PC-9 (cell line): ENCODE measurements at regions not wholly inside any gene's neighbourhood (a gene's known extent, or its start where the extent isn't known, plus 50 kb on each side); places are given as distances from the start of the nearest gene placed in this dataset.

ENCODE experiments used
- CTCF ChIP-seq: fragments of 200-600 bp; sonication (generic); conservative IDR thresholded peaks from 2 replicates; pipeline ENCODE4 v1.6.1; 2017; ENCODE audit warnings: mixed run types, antibody characterized with exemption, mild to moderate bottlenecking, moderate library complexity
- EZH2 ChIP-seq: fragments of 200-600 bp; sonication (generic); IDR thresholded peaks from 2 replicates; pipeline ENCODE4 v1.8.0; 2017; ENCODE audit warnings: antibody characterized with exemption, low read depth

- no peak for TF ChIP-seq CTCF
- TF ChIP-seq EZH2 = no peak
Measured at GRCh38 chr12:107525063-107525718, 160.4 kb upstream of the PWP1 start.
